CD4-positive, alpha-beta T cell treated with Interferon gamma for 1 hour (primary cell): ENCODE measurements at regions not wholly inside any gene's neighbourhood (a gene's known extent, or its start where the extent isn't known, plus 50 kb on each side); places are given as distances from the start of the nearest gene placed in this dataset.

Experiments used
- DNase-seq: peaks from one replicate; pipeline ENCODE4 v3.0.0-alpha.2; 2020

GRCh38 chr14:84670796-84671195 lies 859.1 kb upstream of the FLRT2 start:
- no peak for DNase-seq

GRCh38 chr14:84671776-84672175 lies 858.2 kb upstream of the FLRT2 start:
- no peak for DNase-seq

GRCh38 chr14:84674636-84675035 lies 855.3 kb upstream of the FLRT2 start:
- no peak for DNase-seq

GRCh38 chr14:84686550-84686949 lies 843.4 kb upstream of the FLRT2 start:
- DNase-seq, result no peak

- DNase-seq, result no peak
Observed at GRCh38 chr14:84688297-84689025, 841.5 kb upstream of the FLRT2 start.

GRCh38 chr14:84694161-84694560 lies 835.8 kb upstream of the FLRT2 start:
- no peak for DNase-seq

- no peak for DNase-seq
Observed at GRCh38 chr14:84704601-84705000, 825.3 kb upstream of the FLRT2 start.

GRCh38 chr14:84707830-84708229 lies 822.1 kb upstream of the FLRT2 start:
- DNase-seq, result no peak

- no peak for DNase-seq
Observed at GRCh38 chr14:84708865-84709264, 821.1 kb upstream of the FLRT2 start.

- no peak for DNase-seq
Observed at GRCh38 chr14:84726471-84726870, 803.5 kb upstream of the FLRT2 start.

- no peak for DNase-seq
Observed at GRCh38 chr14:84749191-84749955, 780.6 kb upstream of the FLRT2 start.

- DNase-seq, result no peak
Observed at GRCh38 chr14:84750284-84750683, 779.7 kb upstream of the FLRT2 start.

- DNase-seq, result no peak
Observed at GRCh38 chr14:84750763-84751554, 779.0 kb upstream of the FLRT2 start.

- no peak for DNase-seq
Observed at GRCh38 chr14:84751745-84752144, 778.2 kb upstream of the FLRT2 start.

GRCh38 chr14:84760489-84761126 lies 769.3 kb upstream of the FLRT2 start:
- DNase-seq, result no peak

GRCh38 chr14:84767434-84767833 lies 762.5 kb upstream of the FLRT2 start:
- no peak for DNase-seq

- no peak for DNase-seq
Observed at GRCh38 chr14:84770030-84770429, 759.9 kb upstream of the FLRT2 start.

- DNase-seq, result no peak
Observed at GRCh38 chr14:84777356-84777755, 752.6 kb upstream of the FLRT2 start.

- no peak for DNase-seq
Observed at GRCh38 chr14:84782902-84783301, 747.0 kb upstream of the FLRT2 start.

GRCh38 chr14:84783511-84783910 lies 746.4 kb upstream of the FLRT2 start:
- DNase-seq, result no peak

- DNase-seq, result no peak
Observed at GRCh38 chr14:84785996-84786395, 743.9 kb upstream of the FLRT2 start.

GRCh38 chr14:84789012-84789411 lies 740.9 kb upstream of the FLRT2 start:
- no peak for DNase-seq

GRCh38 chr14:84792722-84793410 lies 737.1 kb upstream of the FLRT2 start:
- DNase-seq, result no peak
